ENCODE measurements at regions not wholly inside any gene's neighbourhood (a gene's known extent, or its start where the extent isn't known, plus 50 kb on each side); places are given as distances from the start of the nearest gene placed in this dataset.

GRCh38 chr3:29144361-29144760, 136.5 kb upstream of the RBMS3 start:
- WGBS, 2 donors, result 24 to 25% methylated on average over 3 of the region's 3 CpGs
- TF ChIP-seq EP300 (IDR thresholded peaks at IDR 0.05), result no peak
- no peak for TF ChIP-seq POLR2A (IDR thresholded peaks at IDR 0.05)
- TF ChIP-seq, protein P1, sequence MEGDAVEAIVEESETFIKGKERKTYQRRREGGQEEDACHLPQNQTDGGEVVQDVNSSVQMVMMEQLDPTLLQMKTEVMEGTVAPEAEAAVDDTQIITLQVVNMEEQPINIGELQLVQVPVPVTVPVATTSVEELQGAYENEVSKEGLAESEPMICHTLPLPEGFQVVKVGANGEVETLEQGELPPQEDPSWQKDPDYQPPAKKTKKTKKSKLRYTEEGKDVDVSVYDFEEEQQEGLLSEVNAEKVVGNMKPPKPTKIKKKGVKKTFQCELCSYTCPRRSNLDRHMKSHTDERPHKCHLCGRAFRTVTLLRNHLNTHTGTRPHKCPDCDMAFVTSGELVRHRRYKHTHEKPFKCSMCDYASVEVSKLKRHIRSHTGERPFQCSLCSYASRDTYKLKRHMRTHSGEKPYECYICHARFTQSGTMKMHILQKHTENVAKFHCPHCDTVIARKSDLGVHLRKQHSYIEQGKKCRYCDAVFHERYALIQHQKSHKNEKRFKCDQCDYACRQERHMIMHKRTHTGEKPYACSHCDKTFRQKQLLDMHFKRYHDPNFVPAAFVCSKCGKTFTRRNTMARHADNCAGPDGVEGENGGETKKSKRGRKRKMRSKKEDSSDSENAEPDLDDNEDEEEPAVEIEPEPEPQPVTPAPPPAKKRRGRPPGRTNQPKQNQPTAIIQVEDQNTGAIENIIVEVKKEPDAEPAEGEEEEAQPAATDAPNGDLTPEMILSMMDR (IDR thresholded peaks at IDR 0.05), result no peak

DNA sequence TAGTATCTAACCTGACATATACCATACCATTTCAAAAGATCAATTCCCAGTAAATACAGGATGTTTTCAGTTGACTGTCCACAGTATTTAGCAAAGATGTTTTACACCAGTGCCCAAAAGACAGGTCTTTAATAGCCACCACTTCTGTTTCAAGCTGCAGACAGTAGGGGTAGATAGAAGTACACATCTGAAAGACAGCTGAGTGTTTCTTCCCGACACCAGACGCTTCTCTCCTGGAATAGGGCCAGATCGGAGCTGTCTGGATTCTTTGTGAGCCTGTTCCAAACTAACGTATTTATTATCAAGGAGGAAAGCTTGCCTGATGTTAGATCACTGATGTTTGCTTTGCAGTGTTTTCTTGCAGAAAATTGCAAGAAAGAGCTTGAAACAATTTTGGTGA, 136.1 kb upstream of the RBMS3 start:
- Histone ChIP-seq H3K4me1 (peaks cover 4 to 15% (median 9%) of the 10 kb centered on the region in 4 donors), H3K27me3 (no peaks in the 10 kb centered on the region), H3K27ac (no peak overlapping the region), H3K9me3 (no peaks in the 10 kb centered on the region), H3K36me3 (no peaks in the 10 kb centered on the region), H3K4me3 (no peak overlapping the region)
- TF ChIP-seq EP300 (IDR thresholded peaks at IDR 0.05), result no peak
- no peak for TF ChIP-seq POLR2A (IDR thresholded peaks at IDR 0.05)
- TF ChIP-seq, protein P1 (IDR thresholded peaks at IDR 0.05), result peak in 1 of 6 experiments; percentile 9
- ATAC-seq (ENCODE audit: low FRiP score in 2 of 2) (peak in 1 of 2 donors; percentile 67), DNase-seq (no peak)
- 48 to 49% methylated on average over 4 of the region's 4 CpGs for WGBS, 2 donors

More at GRCh38 chr3:29144361-29144760, 136.5 kb upstream of the RBMS3 start:
- Histone ChIP-seq H3K4me1 (peaks cover 4 to 15% (median 9%) of the 10 kb centered on the region in 4 donors), H3K36me3 (no peaks in the 10 kb centered on the region), H3K4me3 (no peak overlapping the region), H3K27ac (no peak overlapping the region), H3K27me3 (no peaks in the 10 kb centered on the region), H3K9me3 (no peaks in the 10 kb centered on the region)
- DNase-seq, result no peak
- no peak for ATAC-seq (ENCODE audit: low FRiP score in 2 of 2)

DNA sequence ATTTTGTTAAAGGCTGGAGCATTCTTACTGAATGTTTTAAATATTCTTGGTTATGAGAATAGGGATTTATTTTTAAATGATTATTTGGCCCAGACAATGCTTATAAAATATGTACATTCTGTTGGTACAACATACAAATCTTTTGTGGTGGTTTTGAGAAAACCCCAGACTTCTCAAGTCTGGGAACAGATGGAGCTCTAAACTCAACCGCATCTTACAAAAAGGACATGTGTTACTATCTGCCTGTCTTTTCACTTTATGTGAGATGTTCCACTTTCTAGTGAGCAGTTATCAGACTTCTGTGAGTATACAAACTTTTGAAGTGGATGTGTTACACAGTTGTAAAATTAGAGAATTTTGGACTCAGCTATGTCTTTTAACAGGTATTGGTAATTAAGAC, 135.5 kb upstream of the RBMS3 start:
- TF ChIP-seq POLR2A (IDR thresholded peaks at IDR 0.05) (no peak), EP300 (IDR thresholded peaks at IDR 0.05) (no peak), POLR2AphosphoS5 (IDR thresholded peaks at IDR 0.05) (no peak)
- TF ChIP-seq, protein P1 (IDR thresholded peaks at IDR 0.05), result no peak
- Histone ChIP-seq H3K36me3 (no peaks in the 10 kb centered on the region), H3K27me3 (no peaks in the 10 kb centered on the region), H3K27ac (no peak overlapping the region), H3K4me1 (peaks cover 4 to 15% (median 9%) of the 10 kb centered on the region in 4 donors), H3K9me3 (no peaks in the 10 kb centered on the region), H3K4me3 (no peak overlapping the region)
- ATAC-seq (ENCODE audit: low FRiP score in 2 of 2) (no peak), DNase-seq (no peak)
- 88 to 93% methylated on average over 1 of the region's 1 CpG for WGBS, 2 donors

DNA sequence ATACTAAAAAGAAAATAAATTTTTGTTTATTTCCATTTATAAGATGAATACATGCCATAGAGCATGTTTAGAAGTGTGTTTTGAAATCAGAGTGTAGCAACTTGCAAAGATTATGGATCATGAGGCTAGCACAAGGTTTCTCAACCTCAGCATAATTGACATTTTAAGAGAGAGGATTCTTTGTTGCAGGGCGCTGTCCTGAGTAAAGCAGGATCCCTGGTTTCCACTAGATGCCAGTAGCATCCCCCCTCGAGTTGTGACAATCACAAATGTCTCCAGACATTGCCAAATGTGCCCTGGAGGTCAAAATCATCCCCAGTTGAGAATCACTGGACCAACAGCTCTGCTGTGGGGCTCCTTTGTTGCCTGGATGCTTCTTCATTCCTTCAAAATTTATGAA, 128.5 kb upstream of the RBMS3 start:
- 80 to 91% methylated on average over 2 of the region's 2 CpGs for WGBS, 2 donors
- ATAC-seq (ENCODE audit: low FRiP score in 2 of 2), result no peak
- no peaks in the 10 kb centered on the region for H3K4me1 ChIP-seq
- H3K9me3 ChIP-seq, result no peaks in the 10 kb centered on the region
- no peaks in the 10 kb centered on the region for H3K27me3 ChIP-seq
- no peak for TF ChIP-seq EP300 (IDR thresholded peaks at IDR 0.05)
- H3K4me3 ChIP-seq, result no peak overlapping the region
- no peak overlapping the region for H3K27ac ChIP-seq
- no peak for DNase-seq
- no peaks in the 10 kb centered on the region for H3K36me3 ChIP-seq

- Histone ChIP-seq H3K27me3 (no peaks in the 10 kb centered on the region), H3K36me3 (no peaks in the 10 kb centered on the region), H3K27ac (no peak overlapping the region), H3K4me3 (no peak overlapping the region), H3K4me1 (no peaks in the 10 kb centered on the region), H3K9me3 (no peaks in the 10 kb centered on the region)
- WGBS, 2 donors, result 55 to 74% methylated on average over 3 of the region's 3 CpGs
- ATAC-seq (ENCODE audit: low FRiP score in 2 of 2) (no peak), DNase-seq (no peak)
- no peak for TF ChIP-seq EP300 (IDR thresholded peaks at IDR 0.05)
- no peak for TF ChIP-seq POLR2A (IDR thresholded peaks at IDR 0.05)
- TF ChIP-seq POLR2AphosphoS5 (IDR thresholded peaks at IDR 0.05), result no peak
- TF ChIP-seq, protein P1 (IDR thresholded peaks at IDR 0.05), result no peak
These were observed 127.1 kb upstream of the RBMS3 start for GRCh38 chr3:29153811-29154210.

Measured in upper lobe of left lung (tissue), 6 donors.